SU-DHL-6 (cell line): ENCODE measurements at regions not wholly inside any gene's neighbourhood (a gene's known extent, or its start where the extent isn't known, plus 50 kb on each side); places are given as distances from the start of the nearest gene placed in this dataset.

Experiments used
- EZH2phosphoT487 ChIP-seq: fragments of 200-600 bp; sonication (generic), shearing (Covaris generic); conservative IDR thresholded peaks from 2 replicates; pipeline ENCODE4 v1.6.1; 2018; ENCODE audit warnings: mild to moderate bottlenecking, antibody characterized with exemption, low read length, moderate library complexity, mixed read lengths
- TF ChIP-seq, protein P1 (sequence below): fragments of 200-600 bp; sonication (generic); IDR thresholded peaks from one replicate; pipeline ENCODE4 v1.5.1; 2017; ENCODE audit warnings: antibody characterized with exemption, mild to moderate bottlenecking, low read length, moderate library complexity; ENCODE audit not compliant: insufficient read depth, poor library complexity, severe bottlenecking

DNA sequence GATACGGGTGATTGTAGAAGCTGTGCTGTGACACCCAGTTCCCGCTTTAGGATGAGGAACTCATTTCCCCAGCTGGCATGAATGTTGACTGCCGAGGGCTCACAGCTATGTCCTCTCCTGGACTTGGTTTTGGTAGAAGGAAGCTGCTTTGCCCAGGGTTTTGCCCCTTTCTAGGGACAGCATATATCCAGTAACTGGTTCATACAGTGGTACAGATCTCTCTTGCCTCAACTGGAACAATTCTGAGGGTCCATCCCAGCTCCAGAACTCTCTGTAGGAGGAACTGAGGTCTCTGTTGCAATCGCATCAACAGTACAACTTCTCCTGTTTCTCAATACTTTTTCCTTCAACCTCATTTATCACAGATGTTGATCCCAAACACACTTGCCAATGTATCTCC lies 54.5 kb upstream of the FNDC3B start:
- TF ChIP-seq, protein P1, sequence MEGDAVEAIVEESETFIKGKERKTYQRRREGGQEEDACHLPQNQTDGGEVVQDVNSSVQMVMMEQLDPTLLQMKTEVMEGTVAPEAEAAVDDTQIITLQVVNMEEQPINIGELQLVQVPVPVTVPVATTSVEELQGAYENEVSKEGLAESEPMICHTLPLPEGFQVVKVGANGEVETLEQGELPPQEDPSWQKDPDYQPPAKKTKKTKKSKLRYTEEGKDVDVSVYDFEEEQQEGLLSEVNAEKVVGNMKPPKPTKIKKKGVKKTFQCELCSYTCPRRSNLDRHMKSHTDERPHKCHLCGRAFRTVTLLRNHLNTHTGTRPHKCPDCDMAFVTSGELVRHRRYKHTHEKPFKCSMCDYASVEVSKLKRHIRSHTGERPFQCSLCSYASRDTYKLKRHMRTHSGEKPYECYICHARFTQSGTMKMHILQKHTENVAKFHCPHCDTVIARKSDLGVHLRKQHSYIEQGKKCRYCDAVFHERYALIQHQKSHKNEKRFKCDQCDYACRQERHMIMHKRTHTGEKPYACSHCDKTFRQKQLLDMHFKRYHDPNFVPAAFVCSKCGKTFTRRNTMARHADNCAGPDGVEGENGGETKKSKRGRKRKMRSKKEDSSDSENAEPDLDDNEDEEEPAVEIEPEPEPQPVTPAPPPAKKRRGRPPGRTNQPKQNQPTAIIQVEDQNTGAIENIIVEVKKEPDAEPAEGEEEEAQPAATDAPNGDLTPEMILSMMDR = no peak
- TF ChIP-seq EZH2phosphoT487 = no peak
